ENCODE measurements at regions not wholly inside any gene's neighbourhood (a gene's known extent, or its start where the extent isn't known, plus 50 kb on each side); places are given as distances from the start of the nearest gene placed in this dataset.
A peak's percentile ranks its signal among the peaks of the same experiment; 100 is the strongest.

GRCh38 chr2:20143263-20143662, 81.7 kb downstream of the SDC1 start:
- H3K9me3 ChIP-seq (ENCODE audit: control insufficient read depth, insufficient read depth, low read length): no peaks in the 10 kb centered on the region
- H3K4me1 ChIP-seq (ENCODE audit: control insufficient read depth, insufficient read depth, low read length): no peaks in the 10 kb centered on the region
- H3K27me3 ChIP-seq (ENCODE audit: control insufficient read depth, insufficient read depth, low read length): no peaks in the 10 kb centered on the region
- H3K36me3 ChIP-seq (ENCODE audit: control insufficient read depth, insufficient read depth, low read length): no peaks in the 10 kb centered on the region
- no peak overlapping the region for H3K4me3 ChIP-seq (ENCODE audit: low read depth, low read length)
- H3K27ac ChIP-seq (ENCODE audit: low read depth, low read length): no peak overlapping the region
- WGBS (ENCODE audit: insufficient coverage): 60% methylated on average over 3 of the region's 5 CpGs
- no peak for DNase-seq (ENCODE audit: low read depth in 4 of 6, low spot score in 6 of 6)

- Histone ChIP-seq H3K36me3 (ENCODE audit: control insufficient read depth, insufficient read depth, low read length) (no peaks in the 10 kb centered on the region), H3K4me3 (ENCODE audit: low read depth, low read length) (no peak overlapping the region), H3K9me3 (ENCODE audit: control insufficient read depth, insufficient read depth, low read length) (no peaks in the 10 kb centered on the region), H3K4me1 (ENCODE audit: control insufficient read depth, insufficient read depth, low read length) (no peaks in the 10 kb centered on the region), H3K27me3 (ENCODE audit: control insufficient read depth, insufficient read depth, low read length) (no peaks in the 10 kb centered on the region), H3K27ac (ENCODE audit: low read depth, low read length) (no peak overlapping the region)
- 84% methylated on average over 8 of the region's 8 CpGs for WGBS (ENCODE audit: insufficient coverage)
- no peak for DNase-seq (ENCODE audit: low read depth in 4 of 6, low spot score in 6 of 6)
These were observed 83.1 kb downstream of the SDC1 start for GRCh38 chr2:20141806-20142205.

- no peaks in the 10 kb centered on the region for H3K4me1 ChIP-seq (ENCODE audit: control insufficient read depth, insufficient read depth, low read length)
- no peak for DNase-seq (ENCODE audit: low read depth in 4 of 6, low spot score in 6 of 6)
- H3K27ac ChIP-seq (ENCODE audit: low read depth, low read length): no peak overlapping the region
- 52% methylated on average over 9 of the region's 9 CpGs for WGBS (ENCODE audit: insufficient coverage)
- H3K36me3 ChIP-seq (ENCODE audit: control insufficient read depth, insufficient read depth, low read length): no peaks in the 10 kb centered on the region
- no peak overlapping the region for H3K4me3 ChIP-seq (ENCODE audit: low read depth, low read length)
- no peaks in the 10 kb centered on the region for H3K27me3 ChIP-seq (ENCODE audit: control insufficient read depth, insufficient read depth, low read length)
- no peaks in the 10 kb centered on the region for H3K9me3 ChIP-seq (ENCODE audit: control insufficient read depth, insufficient read depth, low read length)
These were observed 83.7 kb downstream of the SDC1 start for GRCh38 chr2:20141056-20141762.

GRCh38 chr2:20140321-20141055, 84.4 kb downstream of the SDC1 start:
- peaks cover 3% of the 10 kb centered on the region for H3K4me1 ChIP-seq (ENCODE audit: control insufficient read depth, insufficient read depth, low read length)
- H3K9me3 ChIP-seq (ENCODE audit: control insufficient read depth, insufficient read depth, low read length): no peaks in the 10 kb centered on the region
- no peak overlapping the region for H3K27ac ChIP-seq (ENCODE audit: low read depth, low read length)
- H3K27me3 ChIP-seq (ENCODE audit: control insufficient read depth, insufficient read depth, low read length): no peaks in the 10 kb centered on the region
- H3K4me3 ChIP-seq (ENCODE audit: low read depth, low read length): no peak overlapping the region
- H3K36me3 ChIP-seq (ENCODE audit: control insufficient read depth, insufficient read depth, low read length): no peaks in the 10 kb centered on the region
- no peak for DNase-seq (ENCODE audit: low read depth in 4 of 6, low spot score in 6 of 6)
- WGBS (ENCODE audit: insufficient coverage): 91% methylated on average over 10 of the region's 11 CpGs

GRCh38 chr2:20139407-20140172, 85.3 kb downstream of the SDC1 start:
- H3K27ac ChIP-seq (ENCODE audit: low read depth, low read length): no peak overlapping the region
- H3K27me3 ChIP-seq (ENCODE audit: control insufficient read depth, insufficient read depth, low read length): no peaks in the 10 kb centered on the region
- no peak for DNase-seq (ENCODE audit: low read depth in 4 of 6, low spot score in 6 of 6)
- no peaks in the 10 kb centered on the region for H3K9me3 ChIP-seq (ENCODE audit: control insufficient read depth, insufficient read depth, low read length)
- 61% methylated on average over 7 of the region's 9 CpGs for WGBS (ENCODE audit: insufficient coverage)
- no peak overlapping the region for H3K4me3 ChIP-seq (ENCODE audit: low read depth, low read length)
- no peaks in the 10 kb centered on the region for H3K36me3 ChIP-seq (ENCODE audit: control insufficient read depth, insufficient read depth, low read length)
- peaks cover 4% of the 10 kb centered on the region for H3K4me1 ChIP-seq (ENCODE audit: control insufficient read depth, insufficient read depth, low read length)

GRCh38 chr2:20138696-20139095, 86.2 kb downstream of the SDC1 start:
- Histone ChIP-seq H3K4me3 (ENCODE audit: low read depth, low read length) (no peak overlapping the region), H3K36me3 (ENCODE audit: control insufficient read depth, insufficient read depth, low read length) (no peaks in the 10 kb centered on the region), H3K27ac (ENCODE audit: low read depth, low read length) (no peak overlapping the region), H3K4me1 (ENCODE audit: control insufficient read depth, insufficient read depth, low read length) (peaks cover 7% of the 10 kb centered on the region), H3K27me3 (ENCODE audit: control insufficient read depth, insufficient read depth, low read length) (no peaks in the 10 kb centered on the region), H3K9me3 (ENCODE audit: control insufficient read depth, insufficient read depth, low read length) (no peaks in the 10 kb centered on the region)
- DNase-seq (ENCODE audit: low read depth in 4 of 6, low spot score in 6 of 6): no peak
- WGBS (ENCODE audit: insufficient coverage): 54% methylated on average over 4 of the region's 6 CpGs

- no peaks in the 10 kb centered on the region for H3K9me3 ChIP-seq (ENCODE audit: control insufficient read depth, insufficient read depth, low read length)
- H3K27ac ChIP-seq (ENCODE audit: low read depth, low read length): no peak overlapping the region
- WGBS (ENCODE audit: insufficient coverage): 89% methylated on average over 7 of the region's 8 CpGs
- peaks cover 7% of the 10 kb centered on the region for H3K4me1 ChIP-seq (ENCODE audit: control insufficient read depth, insufficient read depth, low read length)
- H3K4me3 ChIP-seq (ENCODE audit: low read depth, low read length): no peak overlapping the region
- H3K36me3 ChIP-seq (ENCODE audit: control insufficient read depth, insufficient read depth, low read length): no peaks in the 10 kb centered on the region
- no peaks in the 10 kb centered on the region for H3K27me3 ChIP-seq (ENCODE audit: control insufficient read depth, insufficient read depth, low read length)
- no peak for DNase-seq (ENCODE audit: low read depth in 4 of 6, low spot score in 6 of 6)
These were observed 86.5 kb upstream of the LAPTM4A start for GRCh38 chr2:20137884-20138283.

- no peak overlapping the region for H3K4me3 ChIP-seq (ENCODE audit: low read depth, low read length)
- 71% methylated on average over 4 of the region's 10 CpGs for WGBS (ENCODE audit: insufficient coverage)
- no peaks in the 10 kb centered on the region for H3K9me3 ChIP-seq (ENCODE audit: control insufficient read depth, insufficient read depth, low read length)
- H3K36me3 ChIP-seq (ENCODE audit: control insufficient read depth, insufficient read depth, low read length): no peaks in the 10 kb centered on the region
- no peaks in the 10 kb centered on the region for H3K27me3 ChIP-seq (ENCODE audit: control insufficient read depth, insufficient read depth, low read length)
- no peak for DNase-seq (ENCODE audit: low read depth in 4 of 6, low spot score in 6 of 6)
- H3K27ac ChIP-seq (ENCODE audit: low read depth, low read length): no peak overlapping the region
- H3K4me1 ChIP-seq (ENCODE audit: control insufficient read depth, insufficient read depth, low read length): peaks cover 7% of the 10 kb centered on the region
These were observed 85.7 kb upstream of the LAPTM4A start for GRCh38 chr2:20137131-20137571.

- Histone ChIP-seq H3K27ac (ENCODE audit: low read depth, low read length) (no peak overlapping the region), H3K27me3 (ENCODE audit: control insufficient read depth, insufficient read depth, low read length) (no peaks in the 10 kb centered on the region), H3K4me1 (ENCODE audit: control insufficient read depth, insufficient read depth, low read length) (peaks cover 7% of the 10 kb centered on the region), H3K4me3 (ENCODE audit: low read depth, low read length) (no peak overlapping the region), H3K36me3 (ENCODE audit: control insufficient read depth, insufficient read depth, low read length) (no peaks in the 10 kb centered on the region), H3K9me3 (ENCODE audit: control insufficient read depth, insufficient read depth, low read length) (no peaks in the 10 kb centered on the region)
- peak in 1 of 6 donors; percentile 5 for DNase-seq (ENCODE audit: low read depth in 4 of 6, low spot score in 6 of 6)
- WGBS (ENCODE audit: insufficient coverage): 74% methylated on average over 12 of the region's 12 CpGs
These were observed 84.7 kb upstream of the LAPTM4A start for GRCh38 chr2:20136149-20136548.
